SU-DHL-6 (cell line): ENCODE measurements at regions not wholly inside any gene's neighbourhood (a gene's known extent, or its start where the extent isn't known, plus 50 kb on each side); places are given as distances from the start of the nearest gene placed in this dataset.

Experiments used
- CTCF ChIP-seq: fragments of 200-600 bp; sonication (generic); IDR thresholded peaks from one replicate; pipeline ENCODE4 v1.5.1; 2017; ENCODE audit warnings: antibody characterized with exemption, mild to moderate bottlenecking, low read length, moderate library complexity; ENCODE audit not compliant: insufficient read depth, poor library complexity, severe bottlenecking
- EZH2phosphoT487 ChIP-seq: fragments of 200-600 bp; sonication (generic), shearing (Covaris generic); conservative IDR thresholded peaks from 2 replicates; pipeline ENCODE4 v1.6.1; 2018; ENCODE audit warnings: mild to moderate bottlenecking, antibody characterized with exemption, low read length, moderate library complexity, mixed read lengths

GRCh38 chr2:138137949-138138348 lies 173.7 kb downstream of the HNMT start:
- TF ChIP-seq CTCF (no peak), EZH2phosphoT487 (no peak)
